ENCODE measurements at regions not wholly inside any gene's neighbourhood (a gene's known extent, or its start where the extent isn't known, plus 50 kb on each side); places are given as distances from the start of the nearest gene placed in this dataset.

DNA sequence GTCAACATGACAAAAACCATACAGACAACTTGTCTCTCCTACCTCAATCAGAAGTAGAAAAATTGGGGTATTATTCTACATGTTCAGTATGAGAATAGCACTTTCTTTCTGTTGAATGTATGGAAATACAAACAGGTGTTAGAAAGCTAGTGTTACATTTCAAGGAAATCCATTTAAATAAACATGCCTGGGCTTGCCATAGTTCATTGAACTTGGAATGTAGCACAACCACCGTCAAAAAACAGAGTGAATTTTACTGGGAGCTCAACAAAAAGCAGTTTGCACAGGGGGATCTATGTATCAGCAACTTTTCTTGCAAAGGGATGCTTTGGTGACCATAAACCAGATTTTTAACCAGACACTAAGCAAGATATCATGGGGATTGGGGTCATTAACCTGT lies 307.9 kb upstream of the SMARCA2 start:
- Histone ChIP-seq H3K9me3 (no peaks in the 10 kb centered on the region), H3K27me3 (no peaks in the 10 kb centered on the region), H3K36me3 (no peaks in the 10 kb centered on the region), H3K4me3 (no peak overlapping the region), H3K27ac (no peak overlapping the region), H3K4me1 (no peaks in the 10 kb centered on the region)
- intact Hi-C loops (cut with DNase I; ENCODE audit: low total_unique reads) = no loop called here
- WGBS, 5 donors = 24 to 44% (median 36%) methylated on average over 1 of the region's 1 CpG
- TF ChIP-seq POLR2A (IDR thresholded peaks at IDR 0.05) = no peak
- TF ChIP-seq, protein P1, sequence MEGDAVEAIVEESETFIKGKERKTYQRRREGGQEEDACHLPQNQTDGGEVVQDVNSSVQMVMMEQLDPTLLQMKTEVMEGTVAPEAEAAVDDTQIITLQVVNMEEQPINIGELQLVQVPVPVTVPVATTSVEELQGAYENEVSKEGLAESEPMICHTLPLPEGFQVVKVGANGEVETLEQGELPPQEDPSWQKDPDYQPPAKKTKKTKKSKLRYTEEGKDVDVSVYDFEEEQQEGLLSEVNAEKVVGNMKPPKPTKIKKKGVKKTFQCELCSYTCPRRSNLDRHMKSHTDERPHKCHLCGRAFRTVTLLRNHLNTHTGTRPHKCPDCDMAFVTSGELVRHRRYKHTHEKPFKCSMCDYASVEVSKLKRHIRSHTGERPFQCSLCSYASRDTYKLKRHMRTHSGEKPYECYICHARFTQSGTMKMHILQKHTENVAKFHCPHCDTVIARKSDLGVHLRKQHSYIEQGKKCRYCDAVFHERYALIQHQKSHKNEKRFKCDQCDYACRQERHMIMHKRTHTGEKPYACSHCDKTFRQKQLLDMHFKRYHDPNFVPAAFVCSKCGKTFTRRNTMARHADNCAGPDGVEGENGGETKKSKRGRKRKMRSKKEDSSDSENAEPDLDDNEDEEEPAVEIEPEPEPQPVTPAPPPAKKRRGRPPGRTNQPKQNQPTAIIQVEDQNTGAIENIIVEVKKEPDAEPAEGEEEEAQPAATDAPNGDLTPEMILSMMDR (IDR thresholded peaks at IDR 0.05) = no peak
- TF ChIP-seq EP300 (IDR thresholded peaks at IDR 0.05) = no peak
- TF ChIP-seq POLR2AphosphoS5 (IDR thresholded peaks at IDR 0.05) = no peak
- no peak for DNase-seq

DNA sequence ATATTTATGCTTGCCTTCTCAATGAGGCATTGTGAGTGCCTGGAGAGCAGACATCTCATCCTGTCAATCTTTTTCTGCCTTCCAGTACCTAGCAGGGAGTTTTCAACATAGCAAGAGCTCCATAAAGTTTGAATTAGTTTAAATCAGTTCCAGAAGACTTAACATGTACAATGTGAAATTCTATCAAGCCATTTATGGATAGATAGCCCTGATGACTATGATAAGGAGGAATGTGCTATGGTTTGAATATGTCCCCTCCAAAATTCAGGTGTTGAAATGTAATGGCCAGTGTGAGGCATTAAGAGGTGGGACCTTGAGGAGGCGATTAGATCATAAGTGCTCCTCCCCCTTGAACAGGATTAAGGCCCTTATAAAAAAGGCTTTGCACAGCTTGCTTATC lies 306.9 kb upstream of the SMARCA2 start:
- 86 to 96% (median 93%) methylated on average over 1 of the region's 1 CpG for WGBS, 5 donors

DNA sequence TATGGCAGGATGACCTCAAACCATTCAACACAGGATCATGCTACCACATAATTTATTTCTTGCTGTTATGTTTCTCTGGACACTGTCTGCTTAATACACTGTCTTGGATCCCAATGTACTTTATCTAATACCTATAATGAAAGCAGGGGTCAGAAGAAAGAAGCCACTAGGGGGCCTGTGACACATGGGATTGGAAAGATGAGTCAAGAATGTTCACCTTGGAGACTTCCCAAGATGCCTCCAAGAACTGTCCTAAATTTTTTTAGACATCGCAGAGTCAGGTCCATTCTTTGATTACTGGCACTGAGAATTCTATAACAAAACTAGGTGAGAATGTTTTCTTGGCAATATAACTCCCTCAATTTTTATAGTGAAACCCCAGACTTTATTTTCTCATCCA lies 305.8 kb upstream of the SMARCA2 start:
- Histone ChIP-seq H3K27ac (no peak overlapping the region), H3K27me3 (no peaks in the 10 kb centered on the region), H3K4me3 (no peak overlapping the region), H3K4me1 (no peaks in the 10 kb centered on the region), H3K9me3 (no peaks in the 10 kb centered on the region), H3K36me3 (no peaks in the 10 kb centered on the region)
- 80 to 93% (median 86%) methylated on average over 1 of the region's 1 CpG for WGBS, 5 donors
- intact Hi-C loops (cut with DNase I; ENCODE audit: low total_unique reads) = no loop called here
- DNase-seq = peak in 1 of 2 donors; percentile 4
- TF ChIP-seq, protein P1 (IDR thresholded peaks at IDR 0.05) = no peak
- TF ChIP-seq POLR2AphosphoS5 (IDR thresholded peaks at IDR 0.05) = no peak
- no peak for TF ChIP-seq POLR2A (IDR thresholded peaks at IDR 0.05)
- TF ChIP-seq EP300 (IDR thresholded peaks at IDR 0.05) = no peak

More for the DNA sequence above, 306.9 kb upstream of the SMARCA2 start:
- Histone ChIP-seq H3K36me3 (no peaks in the 10 kb centered on the region), H3K27ac (no peak overlapping the region), H3K27me3 (no peaks in the 10 kb centered on the region), H3K9me3 (no peaks in the 10 kb centered on the region), H3K4me3 (no peak overlapping the region), H3K4me1 (no peaks in the 10 kb centered on the region)
- intact Hi-C loops (cut with DNase I; ENCODE audit: low total_unique reads) = no loop called here
- TF ChIP-seq, protein P1 (IDR thresholded peaks at IDR 0.05) = no peak
- TF ChIP-seq POLR2A (IDR thresholded peaks at IDR 0.05) (no peak), EP300 (IDR thresholded peaks at IDR 0.05) (no peak), POLR2AphosphoS5 (IDR thresholded peaks at IDR 0.05) (no peak)
- no peak for DNase-seq

DNA sequence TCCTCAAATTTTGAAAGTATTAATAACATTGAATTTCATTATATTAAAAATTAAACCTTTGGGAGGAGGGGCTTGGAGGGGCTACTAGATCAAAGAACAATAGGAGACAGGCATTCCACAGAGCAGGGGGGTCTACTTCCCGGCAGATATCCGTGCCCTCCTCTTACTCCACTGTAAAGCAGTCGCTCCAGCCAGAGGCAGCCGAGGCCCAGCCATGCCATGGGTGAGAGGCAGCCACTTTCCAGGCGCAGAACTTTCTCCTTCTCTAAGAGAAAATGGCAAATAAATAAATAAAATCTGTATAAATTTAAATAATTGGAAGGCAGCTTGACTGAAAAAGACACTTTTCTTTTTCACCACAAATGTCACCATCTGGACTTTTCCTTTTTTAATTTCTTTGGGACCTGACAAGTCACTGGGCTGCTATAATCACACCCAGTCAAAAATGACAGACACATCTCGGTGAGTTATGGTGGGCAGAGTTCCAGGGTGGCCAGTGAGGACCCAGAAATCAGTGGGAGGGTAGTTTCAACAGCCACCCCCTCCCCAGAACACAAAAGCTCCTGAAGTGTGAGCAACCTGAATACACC lies 302.2 kb upstream of the SMARCA2 start:
- TF ChIP-seq EP300 (IDR thresholded peaks at IDR 0.05) = no peak
- TF ChIP-seq, protein P1 (IDR thresholded peaks at IDR 0.05) = no peak
- no peak for TF ChIP-seq POLR2A (IDR thresholded peaks at IDR 0.05)
- no peak for TF ChIP-seq POLR2AphosphoS5 (IDR thresholded peaks at IDR 0.05)
- intact Hi-C loops (cut with DNase I; ENCODE audit: low total_unique reads) = no loop called here
- DNase-seq = no peak
- Histone ChIP-seq H3K4me1 (no peaks in the 10 kb centered on the region), H3K9me3 (no peaks in the 10 kb centered on the region), H3K36me3 (no peaks in the 10 kb centered on the region), H3K27ac (no peak overlapping the region), H3K4me3 (no peak overlapping the region), H3K27me3 (no peaks in the 10 kb centered on the region)
- 67 to 77% (median 74%) methylated on average over 6 of the region's 6 CpGs for WGBS, 5 donors

All from stomach (tissue), 8 donors.